ENCODE measurements at regions not wholly inside any gene's neighbourhood (a gene's known extent, or its start where the extent isn't known, plus 50 kb on each side); places are given as distances from the start of the nearest gene placed in this dataset.

DNA sequence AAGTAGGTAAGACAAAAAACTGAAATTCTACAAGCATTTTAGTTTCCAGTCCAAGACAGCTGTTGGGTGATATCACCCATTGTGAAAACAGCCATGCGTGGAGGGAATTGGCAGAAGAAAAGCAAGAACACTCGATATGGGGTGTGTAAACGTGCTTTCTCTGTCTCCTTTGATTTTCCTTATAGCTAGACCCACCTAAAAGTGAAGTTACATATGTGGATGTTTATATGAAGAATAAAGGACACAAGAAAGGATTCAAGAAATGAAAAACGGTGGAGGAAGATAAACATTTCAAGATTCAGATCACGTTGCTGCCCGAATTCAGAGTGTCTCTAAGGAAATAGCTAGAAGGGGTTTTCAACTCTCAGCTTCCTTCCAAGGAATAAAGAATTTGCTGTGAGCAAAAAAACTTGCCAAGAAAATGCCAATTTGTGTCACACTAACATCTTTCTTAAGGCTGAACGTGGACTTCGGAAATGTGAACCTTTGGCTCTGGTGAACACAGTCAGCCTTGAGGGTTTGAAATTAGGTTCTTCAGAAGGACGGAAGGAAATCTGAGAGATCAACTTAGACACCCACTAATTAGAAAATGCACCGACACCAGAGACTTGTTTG lies 269.0 kb upstream of the ADAMTS9 start:
- no peak for TF ChIP-seq CTCF (IDR thresholded peaks at IDR 0.05)
- TF ChIP-seq ZFX (IDR thresholded peaks at IDR 0.05; ENCODE audit: borderline replicate concordance) = no peak
